GM18505 (cell line): ENCODE measurements at regions not wholly inside any gene's neighbourhood (a gene's known extent, or its start where the extent isn't known, plus 50 kb on each side); places are given as distances from the start of the nearest gene placed in this dataset.

Source experiments
- ATAC-seq: cut with Tn5 transposase; IDR thresholded peaks from one replicate; pipeline ENCODE4 v1.9.1; 2021; ENCODE audit not compliant: unreplicated experiment
- POLR2A ChIP-seq: IDR thresholded peaks from 4 replicates; pipeline ENCODE4 v1.6.1; 2011; ENCODE audit warnings: borderline replicate concordance; ENCODE audit not compliant: insufficient read depth, insufficient read length; ENCODE audit errors: extremely low read depth

- ATAC-seq, result no peak
- no peak for TF ChIP-seq POLR2A
These were observed 248.8 kb upstream of the SLC39A10 start for GRCh38 chr2:195408196-195408595.

- ATAC-seq, result no peak
- TF ChIP-seq POLR2A, result no peak
These were observed 249.2 kb upstream of the SLC39A10 start for GRCh38 chr2:195407783-195408182.

- no peak for ATAC-seq
- no peak for TF ChIP-seq POLR2A
These were observed 250.0 kb upstream of the SLC39A10 start for GRCh38 chr2:195406886-195407603.

- ATAC-seq, result no peak
- TF ChIP-seq POLR2A, result no peak
These were observed 252.4 kb upstream of the SLC39A10 start for GRCh38 chr2:195404651-195405050.

DNA sequence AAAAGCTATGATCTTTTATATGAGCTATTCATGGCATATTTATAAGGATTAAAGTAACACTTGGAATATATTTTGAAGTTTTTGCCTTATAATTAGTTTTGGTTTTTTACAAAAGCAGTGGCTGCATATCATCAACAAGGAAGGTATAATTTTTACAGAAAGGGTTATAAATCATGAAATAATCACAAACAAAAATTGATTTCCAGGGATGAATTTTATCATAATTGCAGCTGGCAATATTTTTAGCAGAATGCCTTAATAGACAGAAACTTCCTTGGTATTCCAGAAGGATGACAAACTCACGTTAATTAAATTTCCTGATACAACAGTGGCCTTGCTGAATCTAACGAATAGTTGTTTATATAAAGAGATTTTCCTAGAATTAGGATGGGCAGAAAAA, 260.5 kb upstream of the SLC39A10 start:
- no peak for ATAC-seq
- no peak for TF ChIP-seq POLR2A

DNA sequence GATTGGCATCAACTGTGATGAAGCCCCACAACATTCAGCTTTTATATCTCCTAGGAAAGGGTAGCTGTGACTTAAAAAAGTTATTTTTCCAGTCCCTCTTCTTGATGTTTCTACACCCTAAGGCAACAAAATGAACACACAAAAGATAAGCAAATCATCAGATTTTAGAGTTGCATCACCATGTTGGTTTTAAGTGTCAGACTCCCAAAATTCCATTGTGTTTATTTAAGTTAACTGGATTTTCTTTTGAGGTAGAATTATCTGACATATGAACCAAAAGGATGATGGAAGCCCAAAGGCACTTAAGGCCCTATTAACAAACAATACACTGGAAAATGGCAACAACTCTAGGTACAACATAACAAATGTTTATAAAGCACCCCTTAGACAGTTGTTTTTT, 261.7 kb upstream of the SLC39A10 start:
- no peak for ATAC-seq
- TF ChIP-seq POLR2A, result no peak

- no peak for TF ChIP-seq POLR2A
- ATAC-seq, result no peak
These were observed 264.3 kb upstream of the SLC39A10 start for GRCh38 chr2:195392446-195393336.

DNA sequence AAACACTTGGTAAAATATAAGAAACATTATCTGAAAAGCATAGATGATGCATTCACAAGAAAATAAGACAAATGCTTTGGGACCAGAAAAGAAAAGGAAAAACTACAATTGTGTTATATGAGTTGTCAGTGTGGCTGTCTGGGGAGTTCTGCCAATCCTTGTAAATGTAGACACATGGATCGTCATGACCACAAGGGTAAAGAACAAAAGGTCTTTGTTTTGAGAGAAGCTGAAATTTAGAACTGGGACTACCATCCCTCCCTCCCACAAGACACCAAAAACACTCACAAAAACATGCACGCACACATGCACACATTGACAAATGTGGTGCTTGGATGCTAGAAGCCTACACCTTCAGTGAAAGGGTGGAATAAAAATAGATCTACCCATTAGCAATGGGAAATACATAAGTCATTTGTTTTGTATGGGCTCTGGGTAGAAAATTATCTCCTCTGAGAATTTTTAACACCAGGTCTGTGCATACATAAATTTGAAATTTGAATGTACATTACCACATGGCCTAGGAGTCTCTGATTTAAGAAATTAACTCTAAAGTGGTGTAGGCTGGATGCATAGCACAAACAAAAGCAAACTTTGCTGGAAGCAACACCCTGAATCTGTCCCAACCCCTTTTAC, 266.2 kb upstream of the SLC39A10 start:
- no peak for ATAC-seq

GRCh38 chr2:195388028-195388427, 269.0 kb upstream of the SLC39A10 start:
- TF ChIP-seq POLR2A, result no peak
- ATAC-seq, result no peak

More for the DNA sequence above, 266.2 kb upstream of the SLC39A10 start:
- TF ChIP-seq POLR2A, result no peak

GRCh38 chr2:195382186-195382585, 274.8 kb upstream of the SLC39A10 start:
- TF ChIP-seq POLR2A, result no peak
- ATAC-seq, result no peak

- no peak for TF ChIP-seq POLR2A
- ATAC-seq, result no peak
These were observed 286.7 kb upstream of the SLC39A10 start for GRCh38 chr2:195370167-195370943.

DNA sequence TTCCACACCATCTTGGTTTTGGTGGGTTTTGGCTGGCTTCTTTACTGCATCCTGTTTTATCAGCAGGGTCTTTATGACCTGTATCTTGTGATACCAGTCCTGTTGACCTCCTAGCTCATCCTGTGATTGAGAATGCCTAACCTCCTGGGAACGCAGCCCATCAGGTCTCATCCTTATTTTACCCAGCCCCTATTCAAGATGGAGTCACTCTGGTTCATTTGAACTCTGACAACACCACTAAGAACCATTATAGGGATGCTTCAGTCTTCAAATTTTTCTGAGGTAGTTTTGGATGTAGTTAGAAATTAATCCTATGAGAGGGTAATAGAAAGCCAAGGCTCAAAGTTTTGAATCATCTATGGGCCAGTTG, 287.8 kb upstream of the SLC39A10 start:
- ATAC-seq, result no peak
- TF ChIP-seq POLR2A, result no peak
